ENCODE measurements at regions not wholly inside any gene's neighbourhood (a gene's known extent, or its start where the extent isn't known, plus 50 kb on each side); places are given as distances from the start of the nearest gene placed in this dataset.
A peak's percentile ranks its signal among the peaks of the same experiment; 100 is the strongest.

DNA sequence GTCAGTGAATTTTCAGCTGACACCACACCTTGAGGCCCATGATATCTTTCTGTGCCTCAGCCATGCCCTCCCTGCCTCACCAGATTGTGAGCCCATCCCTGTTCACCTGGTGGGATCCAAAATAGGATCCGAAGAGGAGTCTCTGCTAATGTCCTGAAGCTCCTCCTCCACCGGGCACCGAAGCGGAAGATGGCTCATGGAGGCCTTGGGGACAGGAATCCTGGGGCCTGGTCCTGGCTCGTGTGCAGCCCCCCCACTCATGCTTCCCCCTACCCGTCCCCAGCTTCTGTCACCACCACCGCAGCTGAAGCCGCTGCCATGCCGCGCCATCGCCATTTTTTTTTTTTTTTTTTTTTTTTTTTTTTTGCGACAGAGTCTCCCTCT lies 1683.4 kb downstream of the TP53TG3F start:
- ChIA-PET POLR2A (no interaction called here), CTCF (no interaction called here)
- H3K9me3 ChIP-seq (ENCODE audit: control insufficient read depth, insufficient read depth, low read depth, low read length) = no peaks in the 10 kb centered on the region
- no peaks in the 10 kb centered on the region for H3K4me1 ChIP-seq (ENCODE audit: control insufficient read depth, insufficient read depth, low read length)
- no peak overlapping the region for H3K27ac ChIP-seq (ENCODE audit: low read length)
- intact Hi-C loops (cut with micrococcal nuclease; ENCODE audit: unreplicated experiment) (no loop called here), in situ Hi-C loops (cut with HindIII; ENCODE audit: low pct_unique_long_range_greater_than_20kb, low sequenced_read_pairs) (no loop called here)
- no peak overlapping the region for H3K4me3 ChIP-seq (ENCODE audit: low read depth in 2 of 2, low read length in 2 of 2)
- ATAC-seq (no peak), DNase-seq (ENCODE audit: low read depth, low spot score) (no peak)
- TF ChIP-seq TCF7L2 (IDR thresholded peaks at IDR 0.05; ENCODE audit: low read depth, low read length) (no peak), POLR2AphosphoS5 (IDR thresholded peaks at IDR 0.05; ENCODE audit: low read depth, low read length) (no peak), SIN3A (IDR thresholded peaks at IDR 0.05; ENCODE audit: borderline replicate concordance, insufficient read depth, low read depth, low read length) (no peak)
- TF ChIP-seq, protein P1, sequence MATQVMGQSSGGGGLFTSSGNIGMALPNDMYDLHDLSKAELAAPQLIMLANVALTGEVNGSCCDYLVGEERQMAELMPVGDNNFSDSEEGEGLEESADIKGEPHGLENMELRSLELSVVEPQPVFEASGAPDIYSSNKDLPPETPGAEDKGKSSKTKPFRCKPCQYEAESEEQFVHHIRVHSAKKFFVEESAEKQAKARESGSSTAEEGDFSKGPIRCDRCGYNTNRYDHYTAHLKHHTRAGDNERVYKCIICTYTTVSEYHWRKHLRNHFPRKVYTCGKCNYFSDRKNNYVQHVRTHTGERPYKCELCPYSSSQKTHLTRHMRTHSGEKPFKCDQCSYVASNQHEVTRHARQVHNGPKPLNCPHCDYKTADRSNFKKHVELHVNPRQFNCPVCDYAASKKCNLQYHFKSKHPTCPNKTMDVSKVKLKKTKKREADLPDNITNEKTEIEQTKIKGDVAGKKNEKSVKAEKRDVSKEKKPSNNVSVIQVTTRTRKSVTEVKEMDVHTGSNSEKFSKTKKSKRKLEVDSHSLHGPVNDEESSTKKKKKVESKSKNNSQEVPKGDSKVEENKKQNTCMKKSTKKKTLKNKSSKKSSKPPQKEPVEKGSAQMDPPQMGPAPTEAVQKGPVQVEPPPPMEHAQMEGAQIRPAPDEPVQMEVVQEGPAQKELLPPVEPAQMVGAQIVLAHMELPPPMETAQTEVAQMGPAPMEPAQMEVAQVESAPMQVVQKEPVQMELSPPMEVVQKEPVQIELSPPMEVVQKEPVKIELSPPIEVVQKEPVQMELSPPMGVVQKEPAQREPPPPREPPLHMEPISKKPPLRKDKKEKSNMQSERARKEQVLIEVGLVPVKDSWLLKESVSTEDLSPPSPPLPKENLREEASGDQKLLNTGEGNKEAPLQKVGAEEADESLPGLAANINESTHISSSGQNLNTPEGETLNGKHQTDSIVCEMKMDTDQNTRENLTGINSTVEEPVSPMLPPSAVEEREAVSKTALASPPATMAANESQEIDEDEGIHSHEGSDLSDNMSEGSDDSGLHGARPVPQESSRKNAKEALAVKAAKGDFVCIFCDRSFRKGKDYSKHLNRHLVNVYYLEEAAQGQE (IDR thresholded peaks at IDR 0.05; ENCODE audit: insufficient read depth in 1 of 2, low read depth in 2 of 2, low read length in 1 of 2) = no peak
- TF ChIP-seq, protein P2, sequence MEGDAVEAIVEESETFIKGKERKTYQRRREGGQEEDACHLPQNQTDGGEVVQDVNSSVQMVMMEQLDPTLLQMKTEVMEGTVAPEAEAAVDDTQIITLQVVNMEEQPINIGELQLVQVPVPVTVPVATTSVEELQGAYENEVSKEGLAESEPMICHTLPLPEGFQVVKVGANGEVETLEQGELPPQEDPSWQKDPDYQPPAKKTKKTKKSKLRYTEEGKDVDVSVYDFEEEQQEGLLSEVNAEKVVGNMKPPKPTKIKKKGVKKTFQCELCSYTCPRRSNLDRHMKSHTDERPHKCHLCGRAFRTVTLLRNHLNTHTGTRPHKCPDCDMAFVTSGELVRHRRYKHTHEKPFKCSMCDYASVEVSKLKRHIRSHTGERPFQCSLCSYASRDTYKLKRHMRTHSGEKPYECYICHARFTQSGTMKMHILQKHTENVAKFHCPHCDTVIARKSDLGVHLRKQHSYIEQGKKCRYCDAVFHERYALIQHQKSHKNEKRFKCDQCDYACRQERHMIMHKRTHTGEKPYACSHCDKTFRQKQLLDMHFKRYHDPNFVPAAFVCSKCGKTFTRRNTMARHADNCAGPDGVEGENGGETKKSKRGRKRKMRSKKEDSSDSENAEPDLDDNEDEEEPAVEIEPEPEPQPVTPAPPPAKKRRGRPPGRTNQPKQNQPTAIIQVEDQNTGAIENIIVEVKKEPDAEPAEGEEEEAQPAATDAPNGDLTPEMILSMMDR (IDR thresholded peaks at IDR 0.05) = no peak
- BruUV-seq (replicated peaks) = no TSS peak
- no peaks in the 10 kb centered on the region for H3K36me3 ChIP-seq (ENCODE audit: control insufficient read depth, insufficient read depth, low read length)
- no peaks in the 10 kb centered on the region for H3K27me3 ChIP-seq (ENCODE audit: control insufficient read depth, insufficient read depth, low read length)

DNA sequence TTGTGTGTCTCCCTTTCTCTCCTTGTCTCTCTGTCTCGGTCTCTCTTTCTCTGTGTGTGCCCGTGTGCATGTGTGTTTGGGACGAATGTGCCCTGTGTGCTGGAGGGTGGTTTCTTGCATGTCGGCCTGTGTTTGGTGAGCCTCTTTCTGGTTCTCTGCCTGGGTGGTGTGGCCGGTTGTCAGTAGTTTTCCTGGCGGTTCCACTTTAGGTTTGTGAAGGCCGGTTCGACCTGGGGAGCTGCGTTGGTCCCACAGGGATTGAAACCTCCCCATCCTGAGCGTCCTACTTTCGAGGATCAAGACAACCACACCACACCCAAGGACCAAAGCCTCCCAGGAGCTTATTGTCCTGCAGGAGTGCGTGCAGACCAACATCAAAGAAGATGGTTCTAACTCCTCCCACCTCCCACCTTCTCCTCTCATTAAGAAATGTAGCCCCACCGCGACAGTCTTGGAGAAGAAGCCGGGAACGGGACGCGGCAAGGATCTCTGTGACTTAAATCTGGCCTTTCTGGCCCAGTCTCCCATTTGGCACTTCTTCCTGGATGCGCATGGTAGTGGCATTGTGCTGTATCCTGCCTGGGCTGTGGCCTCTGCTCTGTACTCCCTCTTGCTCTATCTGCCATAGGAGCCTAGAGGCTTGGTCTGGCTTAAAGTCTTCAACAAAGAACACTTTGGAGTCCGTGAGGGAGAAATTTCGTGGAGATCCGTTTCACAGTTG lies 1685.0 kb downstream of the TP53TG3F start:
- Histone ChIP-seq H3K27ac (ENCODE audit: low read length) (no peak overlapping the region), H3K4me3 (ENCODE audit: low read depth in 2 of 2, low read length in 2 of 2) (peak overlapping the region in 1 of 2 experiments; percentile 15; a peak in 1 of 4 replicates), H3K9me3 (ENCODE audit: control insufficient read depth, insufficient read depth, low read depth, low read length) (no peaks in the 10 kb centered on the region), H3K36me3 (ENCODE audit: control insufficient read depth, insufficient read depth, low read length) (no peaks in the 10 kb centered on the region), H3K27me3 (ENCODE audit: control insufficient read depth, insufficient read depth, low read length) (no peaks in the 10 kb centered on the region), H3K4me1 (ENCODE audit: control insufficient read depth, insufficient read depth, low read length) (no peaks in the 10 kb centered on the region)
- CTCF ChIA-PET = no interaction called here
- in situ Hi-C loops (cut with HindIII; ENCODE audit: low pct_unique_long_range_greater_than_20kb, low sequenced_read_pairs) (no loop called here), intact Hi-C loops (cut with micrococcal nuclease; ENCODE audit: unreplicated experiment) (no loop called here)
- TF ChIP-seq, protein P2 (IDR thresholded peaks at IDR 0.05) = no peak
- TF ChIP-seq, protein P1 (IDR thresholded peaks at IDR 0.05; ENCODE audit: insufficient read depth in 1 of 2, low read depth in 2 of 2, low read length in 1 of 2) = no peak
- DNase-seq (ENCODE audit: low read depth, low spot score) (no peak), ATAC-seq (no peak)
- BruUV-seq (replicated peaks) = no TSS peak
- POLR2A ChIA-PET = no interaction called here

All from Panc1 (cell line).